ENCODE measurements at regions not wholly inside any gene's neighbourhood (a gene's known extent, or its start where the extent isn't known, plus 50 kb on each side); places are given as distances from the start of the nearest gene placed in this dataset.

GRCh38 chr13:33957497-33957905, 139.6 kb downstream of the RFC3 start:
- TF ChIP-seq GLIS3 (CRISPR knock-in tag; IDR thresholded peaks at IDR 0.05) (no peak), RARB (CRISPR knock-in tag; IDR thresholded peaks at IDR 0.05) (no peak), OSR1 (CRISPR knock-in tag; IDR thresholded peaks at IDR 0.05) (no peak), ZNF565 (CRISPR knock-in tag; conservative IDR thresholded peaks at IDR 0.05; ENCODE audit: low read depth) (no peak), ZFP3 (CRISPR knock-in tag; IDR thresholded peaks at IDR 0.05) (no peak), PATZ1 (CRISPR knock-in tag; IDR thresholded peaks at IDR 0.05; ENCODE audit: borderline replicate concordance) (no peak), ISL1 (CRISPR knock-in tag; IDR thresholded peaks at IDR 0.05) (no peak), ZC3H10 (CRISPR knock-in tag; IDR thresholded peaks at IDR 0.05) (no peak)

All from SK-N-SH treated with all-trans-retinoic acid at 6 μM for 48 hours (cell line).